ENCODE measurements at regions not wholly inside any gene's neighbourhood (a gene's known extent, or its start where the extent isn't known, plus 50 kb on each side); places are given as distances from the start of the nearest gene placed in this dataset.

- no peaks in the 10 kb centered on the region for H3K36me3 ChIP-seq (ENCODE audit: insufficient read depth, low read length)
- H3K9ac ChIP-seq (ENCODE audit: low read length) = no peak overlapping the region
- H3K27ac ChIP-seq (ENCODE audit: low read depth, low read length) = no peak overlapping the region
- H3K27me3 ChIP-seq (ENCODE audit: control insufficient read depth in 1 of 2, insufficient read depth in 2 of 2, low read length in 2 of 2) = no peaks in the 10 kb centered on the region
- H3K4me3 ChIP-seq (ENCODE audit: low read depth in 1 of 2, low read length in 2 of 2) = no peak overlapping the region
- H3K9me3 ChIP-seq (ENCODE audit: low read length) = no peaks in the 10 kb centered on the region
- no peaks in the 10 kb centered on the region for H3K4me1 ChIP-seq (ENCODE audit: insufficient read depth, low read length)
Measured at GRCh38 chr4:29295280-29295679, 1424.9 kb upstream of the PCDH7 start.

DNA sequence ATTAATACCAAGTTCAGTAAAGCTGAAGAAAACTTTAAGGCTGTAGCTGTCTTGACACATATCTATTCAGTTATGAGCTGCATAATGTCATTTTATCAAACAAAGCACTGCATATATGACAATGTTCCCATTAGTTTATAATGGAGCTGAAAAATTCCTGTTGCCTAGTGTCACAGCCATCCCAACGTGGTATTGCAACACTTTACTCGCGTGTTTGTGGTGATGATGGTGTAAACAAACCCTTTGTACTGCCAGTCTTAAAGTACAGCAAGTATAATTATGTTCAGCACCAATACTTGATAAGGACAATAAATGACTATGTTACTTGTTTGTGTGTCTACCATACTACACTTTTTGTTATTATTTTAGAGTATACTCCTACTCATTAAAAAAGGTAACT lies 1415.6 kb upstream of the PCDH7 start:
- Histone ChIP-seq H3K27ac (ENCODE audit: low read depth, low read length) (no peak overlapping the region), H3K4me3 (ENCODE audit: low read depth in 1 of 2, low read length in 2 of 2) (no peak overlapping the region), H3K9ac (ENCODE audit: low read length) (no peak overlapping the region), H3K9me3 (ENCODE audit: low read length) (no peaks in the 10 kb centered on the region), H3K27me3 (ENCODE audit: control insufficient read depth in 1 of 2, insufficient read depth in 2 of 2, low read length in 2 of 2) (no peaks in the 10 kb centered on the region), H3K36me3 (ENCODE audit: insufficient read depth, low read length) (no peaks in the 10 kb centered on the region), H3K4me1 (ENCODE audit: insufficient read depth, low read length) (no peaks in the 10 kb centered on the region)

- no peaks in the 10 kb centered on the region for H3K36me3 ChIP-seq (ENCODE audit: insufficient read depth, low read length)
- no peak overlapping the region for H3K4me3 ChIP-seq (ENCODE audit: low read depth in 1 of 2, low read length in 2 of 2)
- no peak overlapping the region for H3K27ac ChIP-seq (ENCODE audit: low read depth, low read length)
- H3K27me3 ChIP-seq (ENCODE audit: control insufficient read depth in 1 of 2, insufficient read depth in 2 of 2, low read length in 2 of 2) = no peaks in the 10 kb centered on the region
- no peaks in the 10 kb centered on the region for H3K9me3 ChIP-seq (ENCODE audit: low read length)
- H3K9ac ChIP-seq (ENCODE audit: low read length) = no peak overlapping the region
- no peaks in the 10 kb centered on the region for H3K4me1 ChIP-seq (ENCODE audit: insufficient read depth, low read length)
Measured at GRCh38 chr4:29307256-29307655, 1412.9 kb upstream of the PCDH7 start.

DNA sequence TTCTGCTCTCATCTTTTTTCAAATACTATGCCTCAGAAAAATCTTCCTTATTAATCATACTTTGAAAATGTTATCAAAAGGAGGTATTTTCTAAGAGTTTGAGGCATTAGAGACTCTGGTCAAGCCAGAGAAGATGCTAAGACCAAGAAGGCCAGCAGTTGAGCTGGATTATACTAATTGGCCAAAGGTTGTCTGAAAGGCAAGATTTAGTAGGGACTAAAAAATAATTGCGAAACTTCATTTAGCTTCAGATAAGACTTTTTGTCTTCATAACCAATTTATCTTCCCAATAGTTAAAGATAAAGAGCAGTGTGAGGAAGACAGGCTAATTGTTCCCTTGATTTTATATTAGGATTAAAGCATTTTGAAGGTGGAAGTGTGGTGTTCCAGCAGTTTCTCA lies 1412.4 kb upstream of the PCDH7 start:
- H3K27ac ChIP-seq (ENCODE audit: low read depth, low read length) = no peak overlapping the region

GRCh38 chr4:29309050-29309449 lies 1411.1 kb upstream of the PCDH7 start:
- Histone ChIP-seq H3K9me3 (ENCODE audit: low read length) (no peaks in the 10 kb centered on the region), H3K9ac (ENCODE audit: low read length) (no peak overlapping the region), H3K27ac (ENCODE audit: low read depth, low read length) (no peak overlapping the region), H3K4me1 (ENCODE audit: insufficient read depth, low read length) (no peaks in the 10 kb centered on the region), H3K27me3 (ENCODE audit: control insufficient read depth in 1 of 2, insufficient read depth in 2 of 2, low read length in 2 of 2) (no peaks in the 10 kb centered on the region), H3K4me3 (ENCODE audit: low read depth in 1 of 2, low read length in 2 of 2) (no peak overlapping the region), H3K36me3 (ENCODE audit: insufficient read depth, low read length) (no peaks in the 10 kb centered on the region)

More for the DNA sequence above, 1412.4 kb upstream of the PCDH7 start:
- Histone ChIP-seq H3K9me3 (ENCODE audit: low read length) (no peaks in the 10 kb centered on the region), H3K9ac (ENCODE audit: low read length) (no peak overlapping the region), H3K4me1 (ENCODE audit: insufficient read depth, low read length) (no peaks in the 10 kb centered on the region), H3K36me3 (ENCODE audit: insufficient read depth, low read length) (no peaks in the 10 kb centered on the region), H3K27me3 (ENCODE audit: control insufficient read depth in 1 of 2, insufficient read depth in 2 of 2, low read length in 2 of 2) (no peaks in the 10 kb centered on the region), H3K4me3 (ENCODE audit: low read depth in 1 of 2, low read length in 2 of 2) (no peak overlapping the region)

DNA sequence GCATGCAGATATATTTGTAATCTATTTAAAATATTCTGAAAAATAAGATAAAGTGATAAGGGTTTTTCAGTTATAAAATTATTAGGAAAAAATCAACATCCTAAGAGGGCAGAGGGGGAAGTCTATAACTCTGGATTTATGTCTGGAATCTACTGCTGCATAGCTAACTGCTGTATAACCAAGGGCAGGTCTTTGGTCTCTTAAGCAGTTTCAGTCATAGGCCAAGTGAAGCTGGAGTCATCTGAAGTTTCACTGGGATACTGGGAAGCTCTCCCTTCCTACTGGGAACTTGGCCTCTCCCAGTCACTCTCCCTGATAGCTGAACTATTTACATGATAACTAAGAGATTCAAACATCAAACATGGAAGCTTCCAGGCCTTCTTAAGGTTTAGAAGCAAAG lies 1409.9 kb upstream of the PCDH7 start:
- no peak overlapping the region for H3K9ac ChIP-seq (ENCODE audit: low read length)
- H3K4me3 ChIP-seq (ENCODE audit: low read depth in 1 of 2, low read length in 2 of 2) = no peak overlapping the region
- H3K4me1 ChIP-seq (ENCODE audit: insufficient read depth, low read length) = no peaks in the 10 kb centered on the region
- H3K36me3 ChIP-seq (ENCODE audit: insufficient read depth, low read length) = no peaks in the 10 kb centered on the region
- H3K9me3 ChIP-seq (ENCODE audit: low read length) = no peaks in the 10 kb centered on the region
- no peaks in the 10 kb centered on the region for H3K27me3 ChIP-seq (ENCODE audit: control insufficient read depth in 1 of 2, insufficient read depth in 2 of 2, low read length in 2 of 2)
- H3K27ac ChIP-seq (ENCODE audit: low read depth, low read length) = no peak overlapping the region

GRCh38 chr4:29311247-29311646 lies 1408.9 kb upstream of the PCDH7 start:
- Histone ChIP-seq H3K9ac (ENCODE audit: low read length) (no peak overlapping the region), H3K9me3 (ENCODE audit: low read length) (no peaks in the 10 kb centered on the region), H3K4me3 (ENCODE audit: low read depth in 1 of 2, low read length in 2 of 2) (no peak overlapping the region), H3K4me1 (ENCODE audit: insufficient read depth, low read length) (no peaks in the 10 kb centered on the region), H3K27me3 (ENCODE audit: control insufficient read depth in 1 of 2, insufficient read depth in 2 of 2, low read length in 2 of 2) (no peaks in the 10 kb centered on the region), H3K36me3 (ENCODE audit: insufficient read depth, low read length) (no peaks in the 10 kb centered on the region), H3K27ac (ENCODE audit: low read depth, low read length) (no peak overlapping the region)

DNA sequence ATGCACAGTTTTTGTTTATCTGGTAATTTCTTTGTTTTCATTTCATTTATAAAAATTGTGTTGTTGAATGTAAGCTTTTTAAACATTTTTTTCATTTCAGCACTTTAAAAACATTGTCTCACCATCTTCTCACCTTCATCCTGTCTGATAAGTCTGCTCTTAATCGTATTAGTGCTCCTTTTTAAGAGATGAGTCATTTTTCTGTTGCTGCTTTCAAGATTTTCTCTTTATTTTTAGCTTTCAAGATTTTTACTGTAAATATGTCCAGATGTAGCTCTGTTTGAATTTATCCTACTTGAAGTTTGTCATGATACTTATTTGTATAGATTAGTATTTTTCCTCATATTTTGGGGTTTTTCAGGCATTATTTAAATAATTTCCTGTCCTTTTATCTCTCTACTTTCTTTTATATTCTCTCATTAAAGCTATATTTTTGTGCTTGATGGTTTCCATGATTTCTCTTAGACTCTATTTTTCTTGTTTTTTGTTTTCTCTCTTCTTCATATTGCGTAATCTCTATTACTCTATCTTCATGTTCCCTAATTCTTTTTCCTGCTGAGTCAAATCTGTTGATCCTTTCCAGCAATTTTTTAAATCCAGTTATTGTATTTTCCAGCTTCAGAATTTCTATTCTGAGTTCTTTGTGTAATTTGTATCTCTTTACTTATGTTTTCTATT lies 1400.4 kb upstream of the PCDH7 start:
- Histone ChIP-seq H3K27ac (ENCODE audit: low read depth, low read length) (no peak overlapping the region), H3K36me3 (ENCODE audit: insufficient read depth, low read length) (no peaks in the 10 kb centered on the region), H3K4me3 (ENCODE audit: low read depth in 1 of 2, low read length in 2 of 2) (no peak overlapping the region), H3K4me1 (ENCODE audit: insufficient read depth, low read length) (no peaks in the 10 kb centered on the region), H3K9ac (ENCODE audit: low read length) (no peak overlapping the region), H3K27me3 (ENCODE audit: control insufficient read depth in 1 of 2, insufficient read depth in 2 of 2, low read length in 2 of 2) (no peaks in the 10 kb centered on the region), H3K9me3 (ENCODE audit: low read length) (no peaks in the 10 kb centered on the region)

DNA sequence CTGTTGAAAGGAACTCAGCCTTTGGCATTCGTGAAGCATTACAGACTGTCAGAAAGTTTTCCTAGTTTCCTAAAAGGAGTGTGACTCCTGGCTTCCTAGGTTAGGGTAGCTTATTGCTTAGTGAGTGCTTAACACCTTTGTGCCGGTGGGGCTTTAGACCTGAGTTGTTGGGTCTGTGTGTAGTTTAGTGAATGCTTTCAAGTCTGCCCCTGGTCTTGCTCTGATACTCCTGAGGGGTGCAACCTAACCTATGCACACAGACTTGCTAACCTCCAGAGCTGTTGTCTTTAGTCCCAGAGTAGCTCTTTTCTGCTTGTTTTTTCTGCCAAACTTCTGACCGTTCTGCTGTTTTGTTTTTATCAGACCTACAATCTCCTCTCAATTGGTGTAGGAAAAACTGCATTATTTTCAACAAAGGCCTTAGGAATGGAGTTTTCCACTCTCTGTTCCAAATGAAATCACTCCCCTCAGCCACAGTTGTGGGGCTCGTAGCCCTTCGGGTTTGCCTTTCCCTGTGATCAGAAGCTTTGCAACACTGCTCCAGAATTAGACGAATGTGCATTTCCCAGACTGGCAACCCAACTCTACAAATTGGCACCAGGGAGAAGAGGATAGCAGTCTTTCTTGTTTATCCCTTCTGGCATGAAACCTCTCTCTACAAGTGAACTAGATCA lies 1399.1 kb upstream of the PCDH7 start:
- Histone ChIP-seq H3K4me3 (ENCODE audit: low read depth in 1 of 2, low read length in 2 of 2) (no peak overlapping the region), H3K9me3 (ENCODE audit: low read length) (no peaks in the 10 kb centered on the region), H3K9ac (ENCODE audit: low read length) (no peak overlapping the region), H3K27me3 (ENCODE audit: control insufficient read depth in 1 of 2, insufficient read depth in 2 of 2, low read length in 2 of 2) (no peaks in the 10 kb centered on the region), H3K4me1 (ENCODE audit: insufficient read depth, low read length) (no peaks in the 10 kb centered on the region), H3K36me3 (ENCODE audit: insufficient read depth, low read length) (no peaks in the 10 kb centered on the region), H3K27ac (ENCODE audit: low read depth, low read length) (no peak overlapping the region)

GRCh38 chr4:29326004-29326403 lies 1394.2 kb upstream of the PCDH7 start:
- no peaks in the 10 kb centered on the region for H3K4me1 ChIP-seq (ENCODE audit: insufficient read depth, low read length)
- H3K27me3 ChIP-seq (ENCODE audit: control insufficient read depth in 1 of 2, insufficient read depth in 2 of 2, low read length in 2 of 2) = no peaks in the 10 kb centered on the region
- no peak overlapping the region for H3K4me3 ChIP-seq (ENCODE audit: low read depth in 1 of 2, low read length in 2 of 2)
- H3K36me3 ChIP-seq (ENCODE audit: insufficient read depth, low read length) = no peaks in the 10 kb centered on the region
- no peak overlapping the region for H3K9ac ChIP-seq (ENCODE audit: low read length)
- H3K27ac ChIP-seq (ENCODE audit: low read depth, low read length) = no peak overlapping the region
- H3K9me3 ChIP-seq (ENCODE audit: low read length) = no peaks in the 10 kb centered on the region

DNA sequence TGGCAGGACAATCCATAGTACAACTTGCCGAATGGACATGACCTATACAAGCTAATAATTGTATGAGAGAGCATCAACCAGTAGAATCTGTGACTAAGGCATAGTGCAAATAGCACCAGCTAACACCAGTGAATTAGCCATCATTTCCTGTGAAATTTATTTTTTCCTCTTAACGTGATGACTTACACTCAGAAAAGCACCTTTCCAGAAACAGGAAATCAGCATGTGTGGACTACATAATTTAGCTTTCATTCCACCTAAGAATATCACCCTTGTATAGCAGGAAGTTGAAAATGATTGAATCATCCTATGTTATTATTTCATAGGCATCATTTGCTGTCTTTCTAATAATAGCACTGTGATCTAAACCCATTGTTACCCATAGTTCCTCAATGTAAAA lies 1393.4 kb upstream of the PCDH7 start:
- H3K27ac ChIP-seq (ENCODE audit: low read depth, low read length) = no peak overlapping the region
- no peaks in the 10 kb centered on the region for H3K9me3 ChIP-seq (ENCODE audit: low read length)
- no peaks in the 10 kb centered on the region for H3K27me3 ChIP-seq (ENCODE audit: control insufficient read depth in 1 of 2, insufficient read depth in 2 of 2, low read length in 2 of 2)
- H3K36me3 ChIP-seq (ENCODE audit: insufficient read depth, low read length) = no peaks in the 10 kb centered on the region
- H3K4me1 ChIP-seq (ENCODE audit: insufficient read depth, low read length) = no peaks in the 10 kb centered on the region
- H3K9ac ChIP-seq (ENCODE audit: low read length) = no peak overlapping the region
- no peak overlapping the region for H3K4me3 ChIP-seq (ENCODE audit: low read depth in 1 of 2, low read length in 2 of 2)

- Histone ChIP-seq H3K4me1 (ENCODE audit: insufficient read depth, low read length) (no peaks in the 10 kb centered on the region), H3K27me3 (ENCODE audit: control insufficient read depth in 1 of 2, insufficient read depth in 2 of 2, low read length in 2 of 2) (no peaks in the 10 kb centered on the region), H3K4me3 (ENCODE audit: low read depth in 1 of 2, low read length in 2 of 2) (no peak overlapping the region), H3K9ac (ENCODE audit: low read length) (no peak overlapping the region), H3K27ac (ENCODE audit: low read depth, low read length) (no peak overlapping the region), H3K9me3 (ENCODE audit: low read length) (no peaks in the 10 kb centered on the region), H3K36me3 (ENCODE audit: insufficient read depth, low read length) (no peaks in the 10 kb centered on the region)
Measured at GRCh38 chr4:29336861-29337260, 1383.3 kb upstream of the PCDH7 start.

Measured in muscle layer of colon (tissue), 2 donors.